COLO829 (cell line): ENCODE measurements at regions not wholly inside any gene's neighbourhood (a gene's known extent, or its start where the extent isn't known, plus 50 kb on each side); places are given as distances from the start of the nearest gene placed in this dataset.
"Not testable (repeated sequence)": the region's sequence is repeated elsewhere in the genome, so short reads cannot be mapped to it uniquely, and the experiment has no call there.

Source experiments
- DNase-seq: peaks from one replicate; pipeline ENCODE4 v3.0.0; 2012; ENCODE audit warnings: low spot score

GRCh38 chr2:2662037-2662846 lies 331.2 kb upstream of the MYT1L start:
- DNase-seq: no peak

- DNase-seq: no peak
Measured at GRCh38 chr2:2660789-2661355, 329.8 kb upstream of the MYT1L start.

- no peak for DNase-seq
Measured at GRCh38 chr2:2657121-2657962, 326.3 kb upstream of the MYT1L start.

- DNase-seq: no peak
Measured at GRCh38 chr2:2656115-2657011, 325.3 kb upstream of the MYT1L start.

GRCh38 chr2:2655453-2656114 lies 324.5 kb upstream of the MYT1L start:
- DNase-seq: no peak

GRCh38 chr2:2653231-2653630 lies 322.2 kb upstream of the MYT1L start:
- no peak for DNase-seq

GRCh38 chr2:2650608-2651375 lies 319.7 kb upstream of the MYT1L start:
- DNase-seq: no peak

GRCh38 chr2:2649109-2650072 lies 318.3 kb upstream of the MYT1L start:
- no peak for DNase-seq

- no peak for DNase-seq
Measured at GRCh38 chr2:2648094-2648493, 317.0 kb upstream of the MYT1L start.

GRCh38 chr2:2647141-2647541 lies 316.1 kb upstream of the MYT1L start:
- no peak for DNase-seq

- DNase-seq: no peak
Measured at GRCh38 chr2:2646433-2647051, 315.5 kb upstream of the MYT1L start.

GRCh38 chr2:2645162-2645855 lies 314.2 kb upstream of the MYT1L start:
- no peak for DNase-seq

GRCh38 chr2:2644751-2645150 lies 313.7 kb upstream of the MYT1L start:
- not testable (repeated sequence) for DNase-seq

- no peak for DNase-seq
Measured at GRCh38 chr2:2644040-2644439, 313.0 kb upstream of the MYT1L start.

- DNase-seq: no peak
Measured at GRCh38 chr2:2642906-2643890, 312.1 kb upstream of the MYT1L start.

- no peak for DNase-seq
Measured at GRCh38 chr2:2641541-2642410, 310.7 kb upstream of the MYT1L start.
